ENCODE measurements at regions not wholly inside any gene's neighbourhood (a gene's known extent, or its start where the extent isn't known, plus 50 kb on each side); places are given as distances from the start of the nearest gene placed in this dataset.

- no peak for DNase-seq (ENCODE audit: low read depth in 2 of 2)
These were observed 1010.9 kb downstream of the NTRK3 start for GRCh38 chr15:87245592-87245991.

- DNase-seq (ENCODE audit: low read depth in 2 of 2): no peak
These were observed 1013.1 kb downstream of the NTRK3 start for GRCh38 chr15:87243474-87243873.

DNA sequence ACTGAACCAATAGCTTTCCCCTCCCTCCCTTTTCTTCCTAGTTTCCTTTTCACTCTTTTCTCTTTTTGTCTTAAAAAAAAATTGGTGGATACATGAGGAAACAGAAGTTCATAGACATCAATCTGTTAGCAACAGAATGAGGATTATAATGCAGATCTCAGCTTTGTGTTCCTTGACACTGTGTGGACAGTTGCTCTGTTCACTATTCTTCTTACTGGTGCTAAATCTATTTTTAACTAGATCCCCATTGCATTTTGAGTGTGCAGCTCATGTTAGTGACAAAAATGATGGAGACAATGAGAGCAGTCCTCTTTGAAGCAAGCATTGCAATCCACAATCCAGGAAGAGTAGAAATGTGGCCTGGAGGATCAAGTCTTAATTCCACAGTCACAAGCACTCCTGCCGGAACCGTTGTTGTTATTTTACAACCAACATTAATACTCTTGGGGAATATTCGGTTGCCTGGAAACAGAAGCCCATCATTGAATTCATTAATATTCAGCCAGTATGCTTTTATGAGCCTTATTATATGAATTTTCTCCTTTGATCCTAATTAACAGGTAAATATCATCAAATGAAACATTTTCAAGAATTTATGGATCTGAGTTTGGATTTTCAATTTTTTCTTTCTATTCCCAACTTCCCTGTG, 1016.8 kb downstream of the NTRK3 start:
- DNase-seq (ENCODE audit: low read depth in 2 of 2): no peak

- DNase-seq (ENCODE audit: low read depth in 2 of 2): no peak
These were observed 1018.0 kb downstream of the NTRK3 start for GRCh38 chr15:87238451-87239068.

DNA sequence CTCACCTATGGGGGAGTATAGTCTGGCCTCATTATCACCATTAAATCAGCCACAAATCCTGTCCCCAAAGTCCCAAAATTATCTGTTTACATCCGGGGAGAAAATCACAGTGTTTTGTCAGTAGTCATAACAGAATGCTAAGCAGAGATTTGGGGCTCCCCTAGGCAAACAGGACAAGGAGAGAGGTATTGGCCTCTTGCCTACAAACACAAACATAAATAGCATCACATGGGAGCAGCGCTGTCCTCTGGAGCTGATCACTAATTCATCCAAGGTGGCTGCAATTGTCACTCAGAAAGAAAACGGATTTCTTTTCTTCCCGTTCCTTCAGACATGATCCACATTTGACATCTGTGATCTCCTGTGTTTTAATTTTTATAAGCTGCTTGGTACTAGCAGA, 1028.1 kb downstream of the NTRK3 start:
- DNase-seq (ENCODE audit: low read depth in 2 of 2): no peak

- DNase-seq (ENCODE audit: low read depth in 2 of 2): no peak
These were observed 1028.7 kb downstream of the NTRK3 start for GRCh38 chr15:87227846-87228245.

- DNase-seq (ENCODE audit: low read depth in 2 of 2): no peak
These were observed 1031.1 kb downstream of the NTRK3 start for GRCh38 chr15:87225436-87225835.

GRCh38 chr15:87224404-87224803, 1032.1 kb downstream of the NTRK3 start:
- no peak for DNase-seq (ENCODE audit: low read depth in 2 of 2)

DNA sequence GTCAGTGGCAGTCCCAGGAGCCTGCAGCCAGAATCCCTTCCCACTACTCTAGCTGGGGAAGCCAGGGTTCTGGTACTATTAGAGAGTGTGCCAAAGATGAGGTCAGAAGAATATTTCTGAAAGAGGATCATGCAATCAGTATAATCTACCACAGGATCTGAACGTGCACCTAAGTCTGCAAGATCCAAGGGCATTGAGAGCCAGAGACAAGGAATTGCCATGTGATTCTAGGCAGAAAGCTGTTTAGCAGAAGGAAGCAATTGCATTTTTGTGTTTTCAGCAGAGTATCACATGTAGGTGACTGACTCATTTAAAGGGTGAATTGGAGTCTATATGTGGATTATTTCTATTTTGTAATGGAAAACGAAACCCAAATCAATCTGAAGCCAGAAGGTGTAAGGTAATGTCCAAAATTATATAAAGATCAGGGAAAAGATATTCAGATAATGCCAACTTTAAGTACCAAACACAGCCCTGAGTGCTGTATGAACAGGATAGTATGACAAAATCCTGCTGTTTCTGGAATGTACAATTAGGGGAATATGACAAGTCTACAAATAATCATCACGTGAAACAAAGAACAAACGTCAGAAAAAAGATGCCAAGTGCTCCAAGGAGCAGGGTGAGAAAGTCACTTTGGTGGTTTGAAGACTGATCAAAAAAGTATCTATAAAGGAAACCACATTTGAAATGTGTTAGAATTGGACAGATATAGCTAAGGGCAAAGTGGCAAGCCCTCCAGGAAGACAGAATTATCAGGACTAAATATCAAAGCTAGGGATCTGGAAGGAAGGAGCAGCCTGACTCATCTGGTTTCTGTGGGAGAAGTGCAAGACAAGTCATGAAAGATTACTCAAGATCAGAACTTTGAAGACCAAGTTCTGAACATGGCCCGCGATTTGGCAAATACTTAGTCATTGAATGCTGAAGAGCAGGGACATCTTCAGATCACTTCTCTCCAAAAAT, 1036.6 kb downstream of the NTRK3 start:
- DNase-seq (ENCODE audit: low read depth in 2 of 2): no peak

GRCh38 chr15:87215100-87215499, 1041.4 kb downstream of the NTRK3 start:
- no peak for DNase-seq (ENCODE audit: low read depth in 2 of 2)

- DNase-seq (ENCODE audit: low read depth in 2 of 2): no peak
These were observed 1042.9 kb downstream of the NTRK3 start for GRCh38 chr15:87213626-87214025.

DNA sequence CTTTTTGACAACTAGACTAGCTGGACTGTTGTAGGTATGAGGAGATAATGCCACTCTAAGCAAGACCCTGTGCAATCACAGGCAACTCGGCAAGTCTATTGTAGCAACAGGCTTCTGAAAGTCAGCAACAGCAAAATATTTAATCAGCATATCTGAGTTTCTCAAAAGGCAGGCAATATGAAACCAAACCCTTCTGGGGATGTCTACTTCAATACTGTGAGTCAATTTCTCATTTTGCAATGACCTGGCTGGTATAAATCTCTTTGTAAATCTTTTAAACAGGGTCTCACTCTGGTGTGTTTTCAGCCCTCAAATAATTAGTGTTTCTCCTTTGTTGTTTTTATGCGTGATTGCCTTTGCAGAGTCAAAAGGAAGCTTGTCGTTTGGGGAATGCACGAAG, 1044.5 kb downstream of the NTRK3 start:
- DNase-seq (ENCODE audit: low read depth in 2 of 2): no peak

GRCh38 chr15:87211547-87211946, 1045.0 kb downstream of the NTRK3 start:
- DNase-seq (ENCODE audit: low read depth in 2 of 2): no peak

GRCh38 chr15:87209891-87210689, 1046.4 kb downstream of the NTRK3 start:
- no peak for DNase-seq (ENCODE audit: low read depth in 2 of 2)

DNA sequence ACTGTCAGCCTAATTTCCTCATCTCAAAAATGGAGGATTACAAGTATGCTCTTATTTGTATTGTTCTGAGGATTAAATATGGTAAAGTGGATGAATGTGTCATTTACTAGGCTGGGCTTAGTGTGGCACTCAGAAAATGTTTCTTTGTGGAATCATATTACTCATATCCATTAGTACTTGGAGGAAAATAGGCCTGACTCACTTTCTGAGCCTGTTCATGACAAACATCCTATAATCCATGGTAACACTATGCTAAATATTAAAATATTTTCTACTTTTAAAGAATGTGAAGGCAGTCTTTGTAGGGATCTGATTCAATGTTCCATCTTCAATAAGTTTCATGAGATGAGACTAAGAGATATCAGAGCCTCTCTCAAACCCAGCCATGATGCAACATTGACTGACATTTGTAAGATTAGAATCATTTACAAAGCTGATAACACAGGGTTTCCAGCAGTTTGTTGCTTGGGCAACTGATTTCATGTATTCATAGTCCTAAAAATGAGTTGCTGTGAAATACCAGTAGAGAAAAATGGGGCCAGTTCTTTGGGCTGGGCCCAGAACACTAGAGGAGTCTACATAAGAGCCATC, 1048.5 kb downstream of the NTRK3 start:
- DNase-seq (ENCODE audit: low read depth in 2 of 2): no peak

DNA sequence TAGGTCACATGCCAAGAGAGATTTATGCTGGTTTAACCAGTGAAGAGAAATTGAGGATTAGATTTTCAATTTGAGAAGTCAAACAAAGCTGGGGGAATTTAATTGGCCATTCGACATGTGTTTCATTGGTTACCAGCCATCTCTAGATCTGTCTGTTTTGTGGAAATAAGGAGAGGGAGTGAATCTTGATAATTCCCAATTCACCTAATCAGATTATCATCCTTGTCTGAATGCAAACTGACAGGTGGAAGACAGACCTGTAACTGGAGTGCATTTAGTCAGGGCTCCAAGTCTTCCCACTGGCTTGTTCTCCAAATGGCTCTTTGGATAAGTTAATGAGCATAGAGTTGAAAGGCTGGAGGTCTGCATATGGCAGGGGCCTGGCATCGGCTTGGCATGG, 1049.3 kb downstream of the NTRK3 start:
- no peak for DNase-seq (ENCODE audit: low read depth in 2 of 2)

DNA sequence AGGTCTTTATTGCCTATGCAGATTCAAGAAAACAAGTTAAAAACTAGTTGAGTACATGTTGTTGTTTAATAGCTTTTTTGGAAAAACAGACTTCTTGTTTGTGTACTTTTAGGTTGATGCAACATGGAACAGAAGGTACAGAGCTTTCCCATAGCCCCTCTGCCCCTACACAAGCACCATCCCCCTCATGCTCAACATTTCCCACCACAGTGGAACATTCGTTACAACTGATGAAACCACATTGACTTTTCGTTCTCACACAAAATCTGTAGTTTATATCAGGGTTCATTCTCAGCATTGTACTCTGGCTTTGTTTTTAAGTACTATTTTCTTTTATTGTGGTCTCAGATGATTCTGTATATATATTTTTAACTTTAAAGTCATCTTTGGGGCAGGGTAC, 1054.6 kb downstream of the NTRK3 start:
- DNase-seq (ENCODE audit: low read depth in 2 of 2): no peak

DNA sequence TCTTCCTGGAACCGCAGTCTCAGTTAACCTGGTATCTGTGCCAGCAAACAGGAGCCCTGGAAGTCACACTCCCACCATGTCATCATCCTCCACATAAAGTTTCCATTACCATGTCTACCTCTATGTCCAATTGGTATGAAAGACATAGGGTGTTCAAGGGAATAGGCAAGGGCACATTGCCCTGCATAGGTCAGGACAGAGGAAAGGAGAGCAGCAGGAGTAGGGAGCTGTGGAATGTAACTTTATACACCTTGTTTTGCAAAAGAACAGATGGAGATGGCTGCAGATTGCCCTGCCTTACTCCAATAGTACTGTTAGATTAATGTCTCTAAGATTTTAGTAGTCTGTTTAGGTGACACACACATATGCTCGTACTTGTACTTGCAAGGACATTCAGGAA, 1056.4 kb downstream of the NTRK3 start:
- no peak for DNase-seq (ENCODE audit: low read depth in 2 of 2)

DNA sequence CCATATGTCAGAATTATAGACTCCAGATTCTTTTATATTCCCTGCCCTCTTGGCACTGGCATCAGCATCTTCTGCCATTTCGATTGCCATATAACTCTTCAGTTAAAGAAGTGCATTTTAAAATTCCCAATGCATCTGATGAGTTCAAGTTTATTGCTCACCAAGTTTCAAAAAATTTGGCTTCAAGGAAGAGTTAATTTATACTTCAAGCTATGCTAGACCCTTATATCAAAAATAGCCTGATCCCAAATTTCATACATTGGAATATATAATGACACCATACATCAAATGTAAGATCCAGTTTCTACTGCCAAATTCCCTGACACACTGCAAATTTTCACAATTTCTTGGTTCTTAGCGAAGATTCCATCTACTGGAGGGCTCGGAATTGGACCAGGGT, 1058.6 kb downstream of the NTRK3 start:
- DNase-seq (ENCODE audit: low read depth in 2 of 2): no peak

GRCh38 chr15:87196498-87196897, 1060.0 kb downstream of the NTRK3 start:
- DNase-seq (ENCODE audit: low read depth in 2 of 2): no peak

GRCh38 chr15:87193481-87193880, 1063.1 kb downstream of the NTRK3 start:
- no peak for DNase-seq (ENCODE audit: low read depth in 2 of 2)

DNA sequence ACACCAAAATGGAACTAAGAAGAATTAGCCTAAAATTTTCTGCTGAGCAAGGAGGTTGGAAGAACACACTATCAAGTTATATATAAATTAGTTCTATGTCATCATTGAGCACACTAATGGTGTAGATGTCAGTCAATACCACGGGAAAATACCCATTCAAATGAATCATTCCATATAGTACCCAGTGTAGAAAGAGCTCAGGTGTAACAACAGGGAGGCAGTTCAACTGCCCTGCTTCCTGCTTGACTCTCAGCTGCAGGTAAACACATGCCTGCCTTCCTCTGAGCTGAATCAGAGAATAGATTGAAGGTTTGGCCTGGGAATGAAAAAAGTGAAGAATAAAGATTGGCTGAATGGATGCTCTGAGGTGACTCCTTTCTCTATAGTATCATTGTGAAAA, 1088.0 kb downstream of the AGBL1 start:
- DNase-seq (ENCODE audit: low read depth in 2 of 2): no peak
